Sciatic nerve (tissue), 2 donors: ENCODE measurements at regions not wholly inside any gene's neighbourhood (a gene's known extent, or its start where the extent isn't known, plus 50 kb on each side); places are given as distances from the start of the nearest gene placed in this dataset.
A peak's percentile ranks its signal among the peaks of the same experiment; 100 is the strongest.

Experiments
- ATAC-seq: fragments of 200-7000 bp; cut with Tn5 transposase; one replicate; pipeline ENCODE4 v1.9.1; 2020; ENCODE audit warnings: mild to moderate bottlenecking, moderate library complexity
- DNase-seq: peaks from one replicate; pipeline ENCODE4 v3.0.0-alpha.2; 2020; ENCODE audit warnings: low spot score
- intact Hi-C: fragments of 100-400 bp; cut with DNase I; formaldehyde crosslinking; loops from one replicate; pipeline ENCODE4 v1.14.2; 2022
- donor health status: DM: no; HTN: no; CAD: no.
- donor health status: DM: no; HTN: no; CAD: no.

GRCh38 chr6:168885196-168885595 is 368.4 kb downstream of the THBS2 start:
- DNase-seq (no peak), ATAC-seq (no peak)
- intact Hi-C loops = loop anchor here (5.0 kb wide), 1 partner anchor 513 kb away; no protein-coding TSS in a partner anchor

DNA sequence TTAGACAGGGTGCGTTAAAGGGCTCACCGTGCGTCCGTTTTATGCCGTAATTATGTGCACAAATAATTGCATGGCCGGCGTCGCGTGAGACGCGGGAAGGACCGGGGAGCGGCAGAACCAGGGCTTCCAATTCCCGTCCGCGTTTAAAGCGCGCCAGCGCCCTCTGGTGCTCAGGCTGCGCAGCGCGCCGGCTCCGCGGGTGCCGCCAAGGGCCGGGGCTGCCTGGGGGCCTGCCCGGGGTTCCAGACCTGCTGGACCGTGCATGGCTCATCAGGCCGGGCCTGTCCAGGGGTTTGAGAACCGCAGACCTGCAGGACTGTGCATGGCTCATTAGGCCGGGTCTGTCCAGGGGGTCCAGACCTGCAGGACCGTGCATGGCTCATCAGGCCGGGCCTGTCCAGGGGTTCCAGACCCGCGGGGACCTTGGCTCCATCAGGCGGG is 369.0 kb downstream of the THBS2 start:
- ATAC-seq (peak; percentile 87), DNase-seq (peak; percentile 83)
- intact Hi-C loops = loop anchor here (5.0 kb wide), 1 partner anchor 512 kb away; no protein-coding TSS in a partner anchor

DNA sequence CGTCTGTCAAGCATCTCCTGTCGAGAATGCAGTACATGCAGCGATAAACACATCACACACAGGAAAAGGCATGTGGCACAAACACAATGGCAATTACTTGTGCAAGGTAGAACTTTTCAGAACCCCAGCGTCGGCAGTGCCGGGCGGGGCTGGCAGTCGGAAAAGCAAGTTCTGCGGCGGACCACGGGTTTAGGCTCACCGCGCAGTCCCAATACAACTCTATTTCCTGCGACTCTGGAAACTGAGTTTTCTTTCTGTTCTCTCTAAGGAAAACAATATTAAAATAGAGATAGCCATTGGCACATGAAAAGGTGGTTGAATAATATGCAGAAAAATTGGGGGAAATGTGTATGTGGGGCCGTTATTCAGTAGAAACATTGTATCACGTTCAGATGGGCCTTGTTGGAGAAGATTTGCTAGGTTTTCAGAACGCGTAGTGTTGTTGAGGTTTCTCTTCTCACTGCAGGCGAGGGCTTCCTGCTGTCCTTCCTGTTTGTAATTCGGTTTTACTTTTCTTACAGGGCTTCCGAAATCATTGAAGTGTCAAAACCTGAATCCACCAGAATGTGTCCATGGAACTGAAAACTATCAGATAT is 369.5 kb downstream of the THBS2 start:
- peak; percentile 50 for ATAC-seq
- DNase-seq = no peak
- intact Hi-C loops = no loop called here

DNA sequence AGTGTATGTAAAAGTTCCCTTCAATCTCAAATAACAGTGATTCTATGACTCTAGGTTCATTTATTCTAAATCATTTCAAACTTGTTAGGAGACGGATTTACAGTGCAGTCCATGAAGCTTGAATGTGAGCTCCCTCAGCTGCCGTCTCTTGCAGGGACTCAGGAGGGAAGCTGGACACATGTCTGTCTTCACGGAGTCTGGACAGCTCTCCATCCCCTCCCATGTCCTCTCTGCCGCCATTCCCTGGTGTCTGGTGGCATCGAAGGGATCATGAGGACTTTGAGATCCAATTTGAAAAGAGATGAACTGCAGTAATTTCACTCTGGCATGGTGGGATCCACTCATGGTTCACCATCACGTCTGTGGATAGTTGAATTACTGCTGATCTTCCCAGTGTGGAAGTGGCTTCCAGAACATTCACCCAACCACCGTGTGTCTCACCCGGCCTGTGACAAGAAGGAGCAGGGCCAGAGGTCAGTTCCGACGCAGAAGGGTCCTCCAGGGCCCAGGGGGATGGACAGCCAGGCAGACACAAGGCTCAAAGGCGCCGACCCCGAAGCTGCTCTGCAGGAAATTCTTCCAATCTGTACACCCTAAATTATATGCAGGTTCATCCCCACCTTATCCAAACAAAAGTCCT is 370.1 kb downstream of the THBS2 start:
- ATAC-seq = no peak
- intact Hi-C loops = no loop called here
- no peak for DNase-seq

DNA sequence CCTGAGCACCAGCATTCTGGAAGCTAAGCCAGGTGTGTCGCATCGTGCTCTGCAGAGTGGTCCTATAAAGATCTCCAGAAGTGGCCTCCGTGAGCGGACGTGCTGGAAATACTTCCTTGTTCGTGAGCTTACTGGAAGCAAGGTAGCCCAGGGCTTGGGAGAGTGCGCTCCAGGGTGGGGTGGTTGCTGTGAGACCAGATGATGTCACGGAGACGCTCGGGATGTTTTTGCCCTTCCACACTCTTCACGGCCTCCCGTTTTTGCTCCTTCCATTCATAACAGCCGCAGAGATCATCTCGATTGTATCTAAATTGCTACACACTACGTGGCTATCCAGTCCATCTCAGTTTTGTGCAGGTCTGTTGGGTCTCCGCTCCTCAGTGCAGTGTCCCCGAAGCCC is 373.4 kb downstream of the THBS2 start:
- no peak for ATAC-seq
- no peak for DNase-seq
- intact Hi-C loops = no loop called here

DNA sequence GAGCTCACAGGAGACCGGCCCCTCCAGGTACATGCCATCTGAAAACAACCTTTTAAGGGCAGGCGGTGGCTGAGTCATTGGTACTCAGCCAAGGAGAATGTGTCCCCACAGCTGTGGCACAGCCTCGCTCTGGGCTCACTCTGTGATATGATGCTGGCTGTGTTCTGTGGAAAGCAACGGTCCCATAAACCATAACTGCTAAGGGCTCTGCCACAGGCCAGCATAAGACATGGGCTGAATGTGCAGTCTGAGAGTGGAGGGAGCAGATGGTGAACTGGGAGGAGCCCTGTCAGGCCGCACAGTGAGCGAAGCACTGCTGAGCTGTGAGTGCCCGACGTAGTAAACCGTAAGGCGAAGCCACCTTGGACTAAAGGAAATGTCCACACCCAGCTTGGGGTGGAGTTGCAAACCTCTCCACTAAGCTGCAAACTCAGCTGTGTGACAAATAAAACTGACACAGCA is 375.8 kb downstream of the THBS2 start:
- DNase-seq = no peak
- intact Hi-C loops = no loop called here

GRCh38 chr6:168876956-168877355 is 376.7 kb downstream of the THBS2 start:
- intact Hi-C loops = no loop called here
- ATAC-seq = no peak
- DNase-seq = no peak

More for the DNA sequence above, 375.8 kb downstream of the THBS2 start:
- ATAC-seq = no peak

GRCh38 chr6:168875811-168876576 is 377.7 kb downstream of the THBS2 start:
- DNase-seq (no peak), ATAC-seq (no peak)
- intact Hi-C loops = no loop called here

DNA sequence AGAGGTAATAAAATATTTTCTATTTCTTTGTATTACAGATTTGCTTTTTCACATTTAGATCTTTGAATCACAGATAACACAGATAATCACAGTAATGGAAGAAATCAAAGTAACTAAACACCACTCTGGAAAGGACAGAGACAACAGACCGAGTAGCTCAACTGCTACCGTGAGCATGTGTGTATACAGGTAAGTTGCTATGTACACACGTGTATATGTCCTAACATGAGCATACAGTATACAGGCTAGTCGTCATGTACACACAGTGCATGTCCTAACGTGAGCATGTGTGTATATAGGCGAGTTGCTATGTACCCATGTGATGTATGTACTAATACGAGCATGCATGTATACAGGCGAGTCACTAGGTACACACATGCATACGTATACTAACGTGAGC is 379.0 kb downstream of the THBS2 start:
- ATAC-seq = no peak
- intact Hi-C loops = no loop called here

DNA sequence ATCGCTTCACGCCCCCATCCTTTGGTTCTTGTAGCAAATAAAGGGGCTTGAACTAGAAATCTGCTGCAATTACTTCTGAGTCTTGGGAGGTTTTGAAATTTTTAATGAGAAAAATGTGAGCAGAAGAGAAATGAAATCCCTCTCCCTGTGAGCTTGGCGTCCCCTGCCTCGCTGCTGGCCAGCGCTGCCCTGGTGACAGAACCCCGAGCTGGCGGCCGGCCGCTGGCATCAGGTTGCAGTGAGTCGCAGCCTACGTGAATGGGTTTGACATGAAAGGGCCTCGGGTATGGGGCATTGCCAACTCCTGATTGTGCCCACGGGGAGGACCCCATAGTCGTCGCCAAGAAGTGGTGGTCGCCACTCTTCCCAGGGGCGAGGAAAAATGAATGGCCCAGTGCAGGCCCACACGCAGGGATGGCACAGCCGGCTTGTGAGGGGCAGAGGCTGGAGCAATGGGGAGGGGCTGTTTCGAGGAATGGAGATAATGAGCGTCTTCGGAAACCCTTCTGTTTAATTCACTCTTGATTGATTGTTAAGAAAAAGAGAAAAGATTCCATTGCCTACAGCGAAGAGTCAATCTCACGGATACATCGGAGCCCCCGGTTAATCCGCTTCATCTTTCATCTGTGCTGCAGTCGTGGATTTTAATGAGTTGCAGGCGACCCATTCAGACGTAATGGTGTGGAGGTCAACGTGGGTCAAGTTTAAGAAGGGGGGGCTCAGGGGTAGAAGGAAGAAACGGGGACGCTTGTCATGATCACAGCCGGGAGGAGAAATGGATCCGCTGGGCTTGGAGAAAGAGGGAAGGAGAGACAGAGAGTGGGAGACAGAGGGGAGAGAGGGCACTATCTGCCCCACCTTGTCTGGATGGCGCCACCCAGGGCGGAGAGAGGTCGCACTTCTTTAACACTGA is 380.1 kb downstream of the THBS2 start:
- intact Hi-C loops = no loop called here
- ATAC-seq (no peak), DNase-seq (no peak)

More for the DNA sequence above, 379.0 kb downstream of the THBS2 start:
- DNase-seq = no peak

DNA sequence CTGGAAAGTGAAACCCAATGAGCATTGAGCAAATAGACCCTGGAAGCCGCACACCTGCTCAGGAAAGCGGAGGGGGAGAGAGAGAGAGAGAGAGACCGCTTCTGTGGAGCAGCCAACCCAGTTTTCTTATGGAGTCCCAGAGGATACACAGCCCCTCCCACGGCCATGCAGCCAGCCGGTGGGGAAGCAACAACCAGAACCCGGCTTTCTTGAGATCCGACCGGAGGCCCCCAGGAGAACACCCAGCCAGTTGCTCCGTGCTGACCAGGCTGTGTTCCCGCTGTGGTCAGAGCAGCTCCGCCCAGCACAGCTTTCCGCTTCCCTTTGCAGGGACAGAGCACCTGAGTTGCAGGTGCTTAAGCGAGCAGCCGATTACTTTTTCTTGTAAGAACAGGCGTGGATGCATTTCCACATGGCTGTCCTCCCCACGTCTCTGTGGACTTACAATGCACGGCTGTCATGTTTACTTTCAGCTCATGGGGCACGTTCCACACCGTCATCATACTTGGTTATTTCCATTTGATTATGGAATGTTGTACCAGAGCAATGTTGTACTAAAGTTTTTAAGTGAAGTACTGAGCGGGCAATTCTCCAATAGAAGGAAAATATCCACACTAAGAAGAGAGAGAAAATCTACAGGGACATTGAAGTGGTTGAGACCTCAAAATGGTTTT is 381.9 kb downstream of the THBS2 start:
- intact Hi-C loops = no loop called here
- ATAC-seq = no peak
- no peak for DNase-seq

- intact Hi-C loops = no loop called here
Measured at GRCh38 chr6:168870982-168871381, 382.7 kb downstream of the THBS2 start.

DNA sequence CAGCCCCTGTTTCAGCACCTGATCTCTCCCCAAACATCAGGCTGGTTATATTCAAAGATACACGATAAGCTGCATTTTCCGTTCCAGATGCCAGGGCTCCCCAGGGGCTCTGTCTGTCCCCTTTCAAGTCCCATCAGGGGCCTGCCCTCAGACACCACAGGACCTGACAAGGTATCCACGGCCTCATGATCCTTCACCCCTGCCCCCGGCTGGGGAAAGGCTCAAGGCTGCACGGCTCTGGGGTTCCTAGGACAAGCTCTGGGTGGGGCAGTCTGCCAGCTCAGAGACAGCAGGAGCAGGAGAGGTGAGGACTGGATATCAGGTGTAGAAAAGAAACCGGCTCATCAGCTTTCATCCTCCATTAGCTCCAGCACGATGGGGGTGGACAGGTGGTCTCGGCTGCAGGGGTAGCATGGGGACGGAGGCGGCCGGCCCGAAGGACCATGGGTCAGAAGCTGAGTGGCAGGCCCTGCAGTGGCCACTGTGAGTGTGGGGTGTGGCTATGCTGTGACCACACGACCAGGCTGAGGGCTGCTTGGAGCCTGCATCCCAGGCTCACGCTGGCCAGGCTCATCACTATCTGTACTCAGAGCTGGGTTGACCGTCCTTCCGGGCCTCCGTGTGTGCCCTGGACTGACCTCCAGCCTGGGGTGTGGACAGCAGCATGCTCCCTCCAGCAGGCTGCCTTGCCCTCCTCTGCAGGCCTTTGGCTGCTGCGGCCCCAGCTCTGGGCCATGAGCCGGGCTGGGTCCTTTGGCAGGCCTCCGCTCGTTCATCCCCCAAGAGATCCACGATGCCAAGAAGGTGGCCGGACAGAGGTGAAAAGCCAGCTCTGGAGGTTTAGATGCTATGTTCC is 386.2 kb downstream of the THBS2 start:
- intact Hi-C loops = no loop called here
- ATAC-seq = peak; percentile 80
- no peak for DNase-seq

More at GRCh38 chr6:168870982-168871381, 382.7 kb downstream of the THBS2 start:
- DNase-seq (no peak), ATAC-seq (no peak)

- DNase-seq (no peak), ATAC-seq (peak; percentile 34)
- intact Hi-C loops = no loop called here
Measured at GRCh38 chr6:168866534-168866933, 387.1 kb downstream of the THBS2 start.

GRCh38 chr6:168865522-168865921 is 388.1 kb downstream of the THBS2 start:
- intact Hi-C loops = no loop called here
- DNase-seq (no peak), ATAC-seq (no peak)

DNA sequence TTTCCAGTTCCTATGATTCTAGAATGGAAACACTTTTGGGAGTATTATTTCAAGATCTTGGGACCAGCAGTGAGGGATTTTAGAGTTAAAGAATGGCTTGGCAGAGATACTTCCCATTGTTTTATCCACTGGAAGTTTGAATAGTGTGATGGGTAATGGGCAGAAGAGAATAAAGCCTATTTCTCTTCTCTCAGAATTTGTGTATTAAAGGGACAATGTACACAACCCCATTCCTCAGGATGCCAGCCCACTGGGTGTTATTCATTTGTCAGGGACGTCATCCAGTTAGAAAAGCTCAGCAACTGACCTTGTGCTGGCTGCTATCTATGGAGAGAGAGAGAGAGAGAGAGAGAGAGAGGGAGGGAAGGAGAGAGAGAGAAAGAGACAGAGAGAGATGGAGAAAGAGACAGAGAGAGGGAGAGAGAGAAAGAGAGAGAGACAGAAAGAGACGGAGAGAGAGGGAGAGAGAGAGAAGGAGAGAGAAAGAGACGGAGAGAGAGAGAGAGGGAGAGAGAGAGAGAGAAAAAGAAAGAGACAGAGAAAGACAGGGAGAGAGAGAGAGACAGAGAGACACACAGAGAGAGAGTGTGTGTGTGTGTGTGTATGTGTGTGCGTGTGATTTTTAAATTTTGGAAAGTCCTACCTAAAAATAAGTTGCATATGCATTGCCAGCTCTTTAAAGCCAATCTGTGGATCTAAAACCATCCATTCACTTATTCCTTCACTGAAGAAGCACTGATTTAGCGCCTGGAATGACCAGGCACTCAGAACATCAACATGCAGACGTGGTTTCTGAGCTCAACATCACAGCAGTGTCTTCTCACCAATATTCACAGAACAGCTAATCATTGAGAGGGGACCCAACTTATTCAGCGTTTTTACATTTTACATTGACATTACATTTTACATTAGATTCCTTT is 388.8 kb downstream of the THBS2 start:
- no peak for ATAC-seq
- no peak for DNase-seq
- intact Hi-C loops = no loop called here

DNA sequence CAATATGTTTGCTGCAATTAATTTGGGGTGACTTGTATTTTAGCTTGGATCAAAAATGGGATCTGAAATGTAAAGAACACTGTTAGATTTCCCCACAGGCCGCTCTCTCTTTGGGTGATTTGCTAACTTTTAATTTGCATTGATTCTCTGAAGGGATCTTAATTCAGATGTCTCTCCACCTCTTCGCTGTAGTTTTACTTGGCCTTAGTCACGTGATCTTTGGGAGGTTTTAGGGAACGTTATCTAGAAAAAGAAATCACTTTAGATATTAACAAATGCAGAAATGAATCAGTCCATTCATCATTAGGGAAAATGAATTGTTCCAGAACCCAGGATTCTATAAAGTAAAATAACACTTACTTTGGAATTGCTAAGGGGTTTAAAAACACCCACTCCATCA is 390.2 kb downstream of the THBS2 start:
- intact Hi-C loops = no loop called here
- ATAC-seq = no peak
- DNase-seq = no peak
